Activated gamma-delta T cell (primary cell): ENCODE measurements at regions not wholly inside any gene's neighbourhood (a gene's known extent, or its start where the extent isn't known, plus 50 kb on each side); places are given as distances from the start of the nearest gene placed in this dataset.
"Not testable (repeated sequence)": the region's sequence is repeated elsewhere in the genome, so short reads cannot be mapped to it uniquely, and the experiment has no call there.

Experiments
- DNase-seq: peaks from one replicate; lab custom pipeline; 2025; lab: John Stamatoyannopoulos, UW

- not testable (repeated sequence) for DNase-seq
Measured at GRCh38 chr14:105621479-105622328, 95.3 kb downstream of the TMEM121 start.

DNA sequence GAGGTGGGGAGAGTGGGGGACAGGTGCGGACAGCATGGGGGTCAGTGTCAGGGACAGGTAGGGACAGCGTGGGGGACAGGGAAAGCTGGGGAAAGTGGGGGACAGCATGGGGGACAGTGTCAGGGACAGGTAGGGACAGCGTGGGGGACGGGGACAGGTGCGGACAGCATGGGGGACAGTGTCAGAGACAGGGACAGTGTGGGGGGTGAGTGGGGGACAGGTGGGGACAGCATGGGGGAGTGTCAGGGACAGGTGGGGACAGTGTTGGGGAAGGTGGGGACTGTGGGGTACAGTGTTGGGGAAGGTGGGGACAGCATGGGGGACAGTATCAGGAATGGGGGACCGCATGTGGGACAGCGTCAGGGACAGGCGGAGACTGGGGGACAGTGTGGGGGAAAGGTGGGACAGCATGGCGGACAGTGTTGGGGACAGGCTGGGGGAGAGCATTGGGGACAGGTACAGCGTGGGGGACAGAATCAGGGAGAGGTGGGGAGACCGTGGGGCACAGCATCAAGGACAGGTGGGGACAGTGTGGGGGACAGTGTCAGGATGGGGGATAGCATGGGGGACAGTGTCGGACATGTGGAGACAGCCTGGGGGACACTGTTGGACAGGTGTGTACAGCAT lies 96.1 kb downstream of the TMEM121 start:
- DNase-seq, result no peak

DNA sequence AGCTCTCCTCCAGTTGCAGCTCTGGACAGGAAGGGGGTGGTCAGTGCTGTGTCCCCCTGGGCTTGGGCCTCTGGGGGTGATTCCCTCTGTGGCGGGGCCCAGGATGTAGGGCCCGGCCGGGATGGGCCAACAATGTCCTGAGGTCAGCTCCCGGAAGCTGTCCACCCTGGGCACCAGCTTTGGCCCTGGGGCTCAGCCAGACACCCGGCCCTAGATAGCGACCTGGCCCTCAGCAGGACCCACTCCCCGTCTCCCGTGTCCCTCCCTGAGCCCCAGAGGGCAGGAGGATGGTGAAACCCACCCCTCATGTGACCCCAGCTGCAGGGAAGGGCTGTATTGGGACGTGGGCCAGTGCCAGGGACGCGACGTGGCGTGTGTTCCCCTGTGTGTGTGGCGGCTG lies 96.8 kb downstream of the TMEM121 start:
- DNase-seq, result not testable (repeated sequence)

GRCh38 chr14:105624346-105624745 lies 98.0 kb downstream of the TMEM121 start:
- not testable (repeated sequence) for DNase-seq

DNA sequence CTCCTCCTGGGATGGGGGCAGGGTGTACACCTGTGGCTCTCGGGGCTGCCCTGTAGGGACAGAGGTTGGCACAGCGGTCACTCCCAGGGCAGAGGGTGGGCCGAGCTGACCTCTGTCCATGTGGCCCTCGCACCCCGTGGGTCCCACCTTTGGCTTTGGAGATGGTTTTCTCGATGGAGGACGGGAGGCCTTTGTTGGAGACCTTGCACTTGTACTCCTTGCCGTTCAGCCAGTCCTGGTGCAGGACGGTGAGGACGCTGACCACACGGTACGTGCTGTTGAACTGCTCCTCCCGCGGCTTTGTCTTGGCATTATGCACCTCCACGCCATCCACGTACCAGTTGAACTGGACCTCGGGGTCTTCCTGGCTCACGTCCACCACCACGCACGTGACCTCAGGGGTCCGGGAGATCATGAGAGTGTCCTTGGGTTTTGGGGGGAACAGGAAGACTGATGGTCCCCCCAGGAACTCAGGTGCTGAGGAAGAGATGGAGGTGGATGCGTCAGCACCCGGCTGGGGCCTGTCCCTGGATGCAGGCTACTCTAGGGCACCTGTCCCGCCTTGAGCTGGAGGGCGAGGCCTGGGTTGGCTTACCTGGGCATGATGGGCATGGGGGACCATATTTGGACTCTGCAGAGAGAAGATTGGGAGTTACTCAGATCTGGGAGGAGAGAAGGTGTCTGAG lies 98.5 kb downstream of the TMEM121 start:
- DNase-seq, result not testable (repeated sequence)

- DNase-seq, result not testable (repeated sequence)
Measured at GRCh38 chr14:105625448-105625847, 99.1 kb downstream of the TMEM121 start.

DNA sequence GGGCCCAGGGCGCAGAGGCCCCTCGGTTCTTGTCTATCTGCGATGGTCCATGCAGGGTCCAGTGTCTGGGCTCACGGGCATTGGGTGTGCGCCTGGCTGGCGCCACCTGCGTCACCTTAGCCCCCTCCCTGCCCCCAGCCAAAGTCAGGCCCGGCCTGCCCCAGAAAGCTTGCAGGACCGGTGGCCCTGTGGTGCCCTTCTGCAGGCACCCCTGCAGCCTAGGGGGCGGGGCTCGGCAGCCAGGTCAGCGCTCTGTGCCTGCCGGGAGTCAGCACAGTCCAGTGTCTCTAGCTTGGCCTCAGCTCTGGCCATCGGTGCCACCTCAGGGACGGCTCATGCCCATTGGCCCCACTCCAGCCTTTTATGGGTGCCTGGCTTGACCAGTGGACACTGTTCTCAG lies 99.7 kb downstream of the TMEM121 start:
- not testable (repeated sequence) for DNase-seq

DNA sequence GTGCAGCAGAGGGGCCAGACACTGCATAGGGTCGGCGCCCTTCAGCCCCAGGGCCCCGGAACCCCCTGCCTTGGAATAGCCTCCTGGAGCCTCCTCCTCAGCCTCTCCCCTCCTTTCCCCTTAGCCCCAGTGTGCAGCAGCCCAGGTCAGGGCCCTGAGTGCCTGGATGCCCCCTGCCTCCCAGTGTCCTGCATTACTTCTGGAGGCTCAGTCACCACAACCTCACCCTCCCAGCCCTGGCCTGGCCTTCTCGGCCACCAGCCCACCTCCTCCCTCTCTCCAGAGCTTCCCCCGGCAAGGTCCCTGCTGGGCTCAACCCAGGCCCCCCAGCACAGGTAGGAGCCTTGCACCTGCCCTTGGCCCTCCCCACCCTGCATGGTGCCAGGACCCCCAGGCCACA lies 100.3 kb downstream of the TMEM121 start:
- not testable (repeated sequence) for DNase-seq

DNA sequence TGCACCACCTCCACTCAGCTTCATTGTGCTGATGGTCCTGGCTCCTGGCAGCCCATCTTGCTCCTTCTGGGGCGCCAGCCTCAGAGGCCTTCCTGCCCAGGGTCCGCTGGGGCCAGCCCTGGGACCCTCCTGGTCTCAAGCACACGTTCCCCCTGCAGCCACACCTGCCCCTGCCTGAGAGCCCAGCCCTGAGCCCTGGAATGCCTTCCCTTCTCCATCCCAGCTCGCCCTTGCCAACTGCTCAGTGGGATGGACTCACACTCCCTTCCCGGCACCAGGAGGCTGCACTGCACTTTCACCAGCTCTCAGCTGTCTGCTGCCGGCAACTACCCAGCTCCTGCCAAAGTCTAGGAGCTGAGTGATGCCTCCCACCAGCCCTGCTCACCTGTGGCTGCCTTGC lies 100.9 kb downstream of the TMEM121 start:
- DNase-seq, result not testable (repeated sequence)

DNA sequence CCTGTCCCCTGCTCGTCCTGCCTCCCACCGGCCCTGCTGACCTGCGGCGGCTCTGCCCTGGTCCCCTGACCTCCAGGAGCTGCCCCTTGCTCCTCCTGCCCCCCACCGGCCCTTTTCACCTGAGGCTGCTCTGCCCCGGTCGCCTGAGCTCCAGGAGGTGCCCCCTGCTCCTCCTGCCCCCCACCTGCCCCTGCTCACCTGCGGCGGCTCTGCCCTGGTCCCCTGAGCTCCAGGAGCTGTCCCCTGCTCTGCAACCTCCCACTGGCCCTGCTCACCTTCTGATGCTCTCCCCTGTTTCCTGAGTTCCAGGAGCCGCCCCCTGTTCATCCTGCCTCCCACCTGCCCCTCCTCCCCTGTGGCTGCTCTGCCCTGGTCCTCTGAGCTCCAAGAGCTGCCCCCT lies 101.3 kb downstream of the TMEM121 start:
- DNase-seq, result no peak

DNA sequence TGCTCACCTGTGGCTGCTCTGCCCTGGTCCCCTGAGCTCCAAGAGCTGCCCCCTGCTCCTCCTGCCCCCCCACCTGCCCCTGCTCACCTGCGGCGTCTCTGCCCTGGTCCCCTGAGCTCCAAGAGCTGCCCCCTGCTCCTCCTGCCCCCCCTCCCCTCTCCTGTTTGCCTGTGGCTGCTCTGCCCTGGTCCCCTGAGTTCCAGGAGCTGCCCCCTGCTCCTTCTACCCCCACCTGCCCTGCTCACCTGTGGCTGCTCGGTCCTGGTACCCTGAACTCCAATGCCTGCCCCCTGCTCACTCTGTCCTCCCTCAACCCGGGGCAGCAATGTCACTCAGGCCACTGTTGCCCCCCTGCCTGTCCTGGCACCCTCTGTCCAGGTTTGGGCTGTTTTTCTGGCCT lies 101.7 kb downstream of the TMEM121 start:
- DNase-seq, result not testable (repeated sequence)

DNA sequence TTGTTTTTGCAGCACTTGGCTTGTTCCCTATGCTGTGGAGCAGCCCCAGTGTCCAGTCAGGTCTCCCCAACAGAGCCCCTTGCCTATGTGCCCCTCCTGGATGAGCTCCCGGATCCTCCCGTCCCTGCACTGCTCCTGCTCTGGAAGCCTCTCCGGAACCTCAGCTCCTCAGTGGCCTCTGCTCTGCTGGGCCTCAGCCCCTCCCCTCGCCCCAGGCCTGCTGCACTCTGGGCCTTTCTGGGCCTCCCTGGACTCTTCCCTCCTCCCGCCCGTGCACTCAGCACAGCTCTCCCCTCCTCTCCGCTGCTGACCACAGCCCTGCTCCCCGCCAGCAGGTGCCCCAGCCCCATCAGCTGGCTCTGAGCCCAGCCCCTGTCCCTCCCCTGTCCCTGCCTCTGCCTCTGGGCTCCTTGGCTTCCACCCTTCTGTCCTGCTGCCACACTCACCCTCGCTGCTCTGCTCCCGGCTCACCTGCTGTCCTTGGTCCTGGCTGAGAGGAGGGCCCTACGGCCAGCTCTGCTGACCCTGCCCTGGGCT lies 102.2 kb downstream of the TMEM121 start:
- not testable (repeated sequence) for DNase-seq

GRCh38 chr14:105629091-105629885 lies 102.9 kb downstream of the TMEM121 start:
- not testable (repeated sequence) for DNase-seq

- no peak for DNase-seq
Measured at GRCh38 chr14:105629886-105630215, 103.5 kb downstream of the TMEM121 start.

DNA sequence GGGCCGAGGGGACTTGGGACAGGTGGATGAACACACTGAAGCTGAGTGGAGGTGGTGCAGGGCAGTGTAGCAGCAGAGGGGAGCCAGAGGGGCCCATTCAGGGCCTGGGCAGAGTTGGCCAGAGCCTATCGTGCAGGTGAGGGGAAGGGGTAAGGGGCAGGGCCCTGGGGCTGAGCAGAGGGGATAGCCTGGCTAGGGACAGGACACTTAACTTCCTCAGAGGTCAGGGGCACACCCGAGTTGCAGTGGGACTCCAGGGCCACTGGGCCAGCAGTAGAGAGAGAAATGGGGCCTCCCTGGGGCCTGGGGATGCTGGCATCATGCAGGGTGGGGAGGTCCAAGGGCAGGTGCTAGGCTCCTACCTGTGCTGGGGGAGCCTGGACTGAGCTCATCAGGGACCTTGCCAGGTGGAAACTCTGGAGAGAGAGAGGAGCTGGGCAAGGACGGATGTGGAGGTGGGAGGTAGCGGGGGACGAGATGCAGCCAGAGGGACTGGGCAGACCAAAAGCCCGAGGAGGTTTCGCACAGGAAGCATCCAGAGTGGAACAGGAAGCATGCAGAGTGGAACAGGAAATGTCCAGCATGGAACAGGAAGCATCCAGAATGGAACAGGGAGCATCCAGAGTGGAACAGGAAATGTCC lies 104.0 kb downstream of the TMEM121 start:
- not testable (repeated sequence) for DNase-seq

GRCh38 chr14:105630935-105631779 lies 104.8 kb downstream of the TMEM121 start:
- not testable (repeated sequence) for DNase-seq

DNA sequence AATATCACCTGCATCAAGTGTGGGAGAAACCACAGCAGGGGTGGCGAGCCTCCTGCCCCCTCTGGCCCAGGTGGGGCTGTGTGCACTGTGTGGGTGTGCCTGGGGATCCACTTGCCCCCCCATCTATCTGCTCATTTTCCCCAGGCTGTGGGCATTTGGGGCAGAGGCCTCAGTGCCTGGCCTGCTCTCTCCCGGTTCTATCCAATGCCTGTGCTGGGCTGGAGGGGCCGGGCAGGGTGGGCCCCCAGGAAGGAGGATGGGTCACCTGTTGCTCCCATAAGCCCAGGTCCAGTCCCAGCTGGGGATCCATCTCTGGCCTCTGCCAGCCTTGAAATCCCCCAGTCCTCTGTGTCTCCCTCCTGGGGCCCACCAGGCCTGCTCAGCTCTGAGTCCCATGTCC lies 105.6 kb downstream of the TMEM121 start:
- no peak for DNase-seq

GRCh38 chr14:105633596-105633995 lies 107.2 kb downstream of the TMEM121 start:
- not testable (repeated sequence) for DNase-seq

- DNase-seq, result no peak
Measured at GRCh38 chr14:105635560-105635959, 109.2 kb downstream of the TMEM121 start.

- not testable (repeated sequence) for DNase-seq
Measured at GRCh38 chr14:105636021-105636420, 109.6 kb downstream of the TMEM121 start.
